C4-2B (cell line): ENCODE measurements at regions not wholly inside any gene's neighbourhood (a gene's known extent, or its start where the extent isn't known, plus 50 kb on each side); places are given as distances from the start of the nearest gene placed in this dataset.
"Not testable (repeated sequence)": the region's sequence is repeated elsewhere in the genome, so short reads cannot be mapped to it uniquely, and the experiment has no call there.

Experiments used
- CTCF ChIP-seq: fragments of 450-650 bp; conservative IDR thresholded peaks from 2 replicates; pipeline ENCODE4 v1.5.1; 2017; ENCODE audit warnings: mild to moderate bottlenecking
- ZFX ChIP-seq: fragments of 450-650 bp; IDR thresholded peaks from 2 replicates; pipeline ENCODE4 v1.6.1; 2017

- TF ChIP-seq CTCF, ZFX: not testable (repeated sequence)
Observed at GRCh38 chr3:68485845-68486244, 446.5 kb downstream of the TAFA4 start.
